DND-41 (cell line): ENCODE measurements at regions not wholly inside any gene's neighbourhood (a gene's known extent, or its start where the extent isn't known, plus 50 kb on each side); places are given as distances from the start of the nearest gene placed in this dataset.

ENCODE experiments used
- EZH2 ChIP-seq: IDR thresholded peaks from 3 replicates; pipeline ENCODE4 v1.6.1; 2012; ENCODE audit warnings: borderline replicate concordance, low read depth, mild to moderate bottlenecking, moderate library complexity, low read length, inconsistent platforms; ENCODE audit not compliant: severe bottlenecking
- TF ChIP-seq, protein P1 (sequence below): IDR thresholded peaks from 2 replicates; pipeline ENCODE4 v1.5.1; 2012; ENCODE audit warnings: borderline replicate concordance, low read length, moderate library complexity, mild to moderate bottlenecking; ENCODE audit not compliant: poor library complexity, severe bottlenecking; ENCODE audit errors: extremely low read depth

DNA sequence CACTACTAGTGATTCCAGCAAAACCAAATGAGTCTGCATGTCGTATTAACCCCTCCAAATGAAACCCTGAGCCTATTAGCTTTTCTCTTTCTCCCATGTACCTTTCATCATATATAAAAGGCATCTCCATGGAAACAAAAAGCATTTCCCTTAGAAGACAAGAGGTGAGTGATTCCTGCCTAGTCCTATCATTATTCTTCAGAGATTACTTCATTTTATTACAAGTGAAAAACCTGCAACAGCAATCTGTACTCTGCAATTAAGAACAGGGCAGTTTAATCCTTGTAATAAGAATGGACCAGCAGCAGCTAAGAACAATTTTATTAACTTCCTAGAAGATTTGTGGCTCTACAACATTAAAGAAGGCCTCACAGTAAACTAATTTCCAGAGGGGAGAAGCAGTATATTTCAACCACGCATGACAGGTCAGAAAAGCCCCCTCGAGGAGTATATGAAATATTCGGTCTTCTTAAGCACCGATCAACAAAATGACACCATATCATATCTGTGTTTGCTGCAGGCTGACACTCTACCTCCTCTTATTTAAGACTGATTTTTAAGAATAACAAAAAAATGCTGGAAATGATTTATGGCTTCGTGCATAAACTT, 132.3 kb upstream of the TFPI start:
- no peak for TF ChIP-seq EZH2
- TF ChIP-seq, protein P1, sequence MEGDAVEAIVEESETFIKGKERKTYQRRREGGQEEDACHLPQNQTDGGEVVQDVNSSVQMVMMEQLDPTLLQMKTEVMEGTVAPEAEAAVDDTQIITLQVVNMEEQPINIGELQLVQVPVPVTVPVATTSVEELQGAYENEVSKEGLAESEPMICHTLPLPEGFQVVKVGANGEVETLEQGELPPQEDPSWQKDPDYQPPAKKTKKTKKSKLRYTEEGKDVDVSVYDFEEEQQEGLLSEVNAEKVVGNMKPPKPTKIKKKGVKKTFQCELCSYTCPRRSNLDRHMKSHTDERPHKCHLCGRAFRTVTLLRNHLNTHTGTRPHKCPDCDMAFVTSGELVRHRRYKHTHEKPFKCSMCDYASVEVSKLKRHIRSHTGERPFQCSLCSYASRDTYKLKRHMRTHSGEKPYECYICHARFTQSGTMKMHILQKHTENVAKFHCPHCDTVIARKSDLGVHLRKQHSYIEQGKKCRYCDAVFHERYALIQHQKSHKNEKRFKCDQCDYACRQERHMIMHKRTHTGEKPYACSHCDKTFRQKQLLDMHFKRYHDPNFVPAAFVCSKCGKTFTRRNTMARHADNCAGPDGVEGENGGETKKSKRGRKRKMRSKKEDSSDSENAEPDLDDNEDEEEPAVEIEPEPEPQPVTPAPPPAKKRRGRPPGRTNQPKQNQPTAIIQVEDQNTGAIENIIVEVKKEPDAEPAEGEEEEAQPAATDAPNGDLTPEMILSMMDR, result no peak
